Activated T-helper 17 cell treated with anti-CD3 and anti-CD28 coated beads, Interleukin-2, amount 50 U/mL, for 72 hours (primary cell): ENCODE measurements at regions not wholly inside any gene's neighbourhood (a gene's known extent, or its start where the extent isn't known, plus 50 kb on each side); places are given as distances from the start of the nearest gene placed in this dataset.
"Not testable (repeated sequence)": the region's sequence is repeated elsewhere in the genome, so short reads cannot be mapped to it uniquely, and the experiment has no call there.

Experiments
- ATAC-seq: fragments of 150-1000 bp; cut with Tn5 transposase; replicated peaks from 2 replicates; pipeline ENCODE4 v1.10.0; 2021; ENCODE audit warnings: mild to moderate bottlenecking, moderate library complexity
- H3K27ac Mint-ChIP-seq: one replicate; pipeline ENCODE4 v1.8.0; 2022; ENCODE audit warnings: mixed read lengths
- H3K27me3 Mint-ChIP-seq: one replicate; pipeline ENCODE4 v1.8.0; 2022; ENCODE audit warnings: mixed read lengths
- H3K36me3 Mint-ChIP-seq: one replicate; pipeline ENCODE4 v1.8.0; 2022; ENCODE audit warnings: low read depth, mild to moderate bottlenecking, mixed read lengths
- H3K4me1 Mint-ChIP-seq: one replicate; pipeline ENCODE4 v1.8.0; 2022; ENCODE audit warnings: mixed read lengths
- H3K4me3 Mint-ChIP-seq: one replicate; pipeline ENCODE4 v1.8.0; 2022; ENCODE audit warnings: mild to moderate bottlenecking, mixed read lengths
- H3K9me3 Mint-ChIP-seq: one replicate; pipeline ENCODE4 v1.8.0; 2022; ENCODE audit warnings: mixed read lengths

DNA sequence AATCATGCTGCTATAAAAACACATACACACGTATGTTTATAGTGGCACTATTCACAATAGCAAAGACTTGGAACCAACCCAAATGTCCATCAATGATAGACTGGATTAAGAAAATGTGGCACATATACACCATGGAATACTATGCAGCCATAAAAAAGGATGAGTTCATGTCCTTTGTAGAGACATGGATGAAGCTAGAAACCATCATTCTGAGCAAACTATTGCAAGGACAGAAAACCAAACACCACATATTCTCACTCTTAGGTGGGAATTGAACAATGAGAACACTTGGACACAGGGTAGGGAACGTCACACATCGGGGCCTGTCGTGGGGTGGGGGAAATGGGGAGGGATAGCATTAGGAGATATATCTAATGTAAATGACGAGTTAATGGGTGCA lies 97.1 kb upstream of the PRKCQ start:
- not testable (repeated sequence) for H3K9me3 Mint-ChIP-seq, H3K27ac Mint-ChIP-seq, H3K36me3 Mint-ChIP-seq, H3K27me3 Mint-ChIP-seq, H3K4me3 Mint-ChIP-seq, H3K4me1 Mint-ChIP-seq, ATAC-seq

DNA sequence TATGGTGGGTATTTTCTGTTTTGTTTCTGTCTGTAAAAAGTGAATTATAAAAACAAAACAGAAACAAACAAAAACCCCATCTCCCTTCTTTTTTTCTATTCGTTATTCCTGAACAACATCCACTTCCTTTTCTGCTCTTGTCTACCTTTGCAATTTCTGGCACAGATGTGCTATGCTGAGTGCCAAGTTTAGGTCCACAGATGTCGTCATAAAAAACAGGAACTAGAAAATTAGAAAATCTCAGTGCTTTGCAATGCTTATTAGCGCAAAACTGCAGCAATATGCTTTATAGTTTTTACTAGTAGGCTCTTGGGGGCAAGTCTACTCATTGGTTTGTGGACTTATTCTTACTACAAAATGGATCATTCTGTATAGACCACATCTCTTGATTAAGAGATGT lies 94.2 kb upstream of the PRKCQ start:
- H3K4me3 Mint-ChIP-seq, result no peak overlapping the region
- no peaks in the 10 kb centered on the region for H3K27me3 Mint-ChIP-seq
- H3K4me1 Mint-ChIP-seq, result no peaks in the 10 kb centered on the region
- no peak for ATAC-seq
- H3K27ac Mint-ChIP-seq, result no peak overlapping the region
- H3K36me3 Mint-ChIP-seq, result no peaks in the 10 kb centered on the region
- H3K9me3 Mint-ChIP-seq, result no peaks in the 10 kb centered on the region

DNA sequence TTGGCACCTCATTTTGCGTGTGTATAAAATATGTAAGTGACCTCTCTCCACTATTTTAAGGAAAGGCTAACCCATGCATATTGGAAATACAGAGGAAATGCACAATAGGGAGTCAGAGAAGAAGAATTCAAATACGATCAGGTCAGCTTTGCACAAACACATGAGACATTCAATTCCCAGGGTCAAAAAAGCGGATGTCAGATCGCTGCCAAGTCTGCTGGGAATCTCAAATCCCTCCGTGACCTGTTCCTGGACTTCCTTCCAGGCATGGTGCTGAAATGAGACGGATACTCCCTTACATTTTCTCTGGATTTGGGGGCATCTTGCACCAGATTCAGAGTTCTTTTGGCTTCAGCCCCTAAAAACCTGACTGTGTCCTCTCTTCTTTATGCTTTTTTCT lies 91.9 kb upstream of the PRKCQ start:
- H3K27me3 Mint-ChIP-seq, result no peaks in the 10 kb centered on the region
- H3K36me3 Mint-ChIP-seq, result no peaks in the 10 kb centered on the region
- ATAC-seq, result no peak
- no peaks in the 10 kb centered on the region for H3K4me1 Mint-ChIP-seq
- no peak overlapping the region for H3K4me3 Mint-ChIP-seq
- H3K27ac Mint-ChIP-seq, result no peak overlapping the region
- no peaks in the 10 kb centered on the region for H3K9me3 Mint-ChIP-seq

DNA sequence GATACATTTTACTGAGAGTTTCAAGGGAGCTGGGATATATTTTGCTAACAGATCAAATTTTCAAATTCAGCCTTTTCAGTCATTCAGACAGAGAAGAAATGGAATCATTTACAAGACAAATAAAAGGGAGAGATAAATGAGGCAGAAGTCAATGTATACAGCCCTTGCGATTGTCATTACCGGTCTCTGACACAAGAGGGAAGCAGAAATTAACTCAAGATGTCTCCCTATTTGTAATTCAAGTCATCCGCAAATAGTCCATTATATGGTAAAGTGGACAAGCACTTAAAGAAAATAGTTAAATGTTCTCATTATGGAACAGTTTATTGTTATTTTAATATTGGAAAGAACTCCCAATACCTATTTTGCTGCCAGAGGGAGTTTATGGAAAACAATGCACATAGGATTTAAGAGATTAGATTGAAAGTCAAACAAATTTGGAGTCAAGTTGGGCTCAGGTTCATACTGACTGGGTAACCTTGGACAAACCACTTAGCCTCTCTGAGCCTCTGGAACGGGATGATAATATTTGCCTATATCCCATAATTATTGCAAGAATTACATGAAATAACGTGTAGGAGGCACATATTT lies 89.3 kb upstream of the PRKCQ start:
- no peak overlapping the region for H3K4me3 Mint-ChIP-seq
- no peak overlapping the region for H3K27ac Mint-ChIP-seq
- no peak for ATAC-seq
- H3K4me1 Mint-ChIP-seq, result peaks cover 4% of the 10 kb centered on the region
- no peaks in the 10 kb centered on the region for H3K9me3 Mint-ChIP-seq
- no peaks in the 10 kb centered on the region for H3K27me3 Mint-ChIP-seq
- H3K36me3 Mint-ChIP-seq, result no peaks in the 10 kb centered on the region

DNA sequence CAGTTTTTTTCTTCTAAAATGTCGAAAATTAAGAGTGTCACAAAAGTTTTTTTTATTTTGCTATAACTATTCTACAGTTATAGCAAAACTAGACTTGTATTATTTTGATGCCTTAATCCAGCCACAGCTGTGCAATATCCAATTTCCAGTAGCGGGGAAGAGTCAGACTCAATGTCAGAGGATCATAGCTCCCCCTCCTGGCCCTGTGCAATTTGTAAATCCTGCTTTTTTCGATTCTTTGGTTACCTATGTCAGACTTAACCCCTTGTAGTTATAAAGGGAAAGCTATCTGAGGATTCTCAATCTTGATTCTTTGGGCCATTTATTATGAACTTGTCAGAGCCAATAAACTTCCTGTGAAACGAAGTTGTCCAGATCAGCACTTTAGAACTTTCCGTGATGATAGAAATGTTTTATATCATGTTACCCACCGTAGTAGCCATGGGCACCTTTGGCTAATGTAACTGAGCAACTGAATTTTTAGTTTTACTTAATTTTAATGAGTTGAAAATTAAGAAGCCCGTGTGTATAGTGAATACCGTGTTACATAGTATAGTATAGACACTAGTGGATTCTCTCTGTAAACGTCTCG lies 87.7 kb upstream of the PRKCQ start:
- Mint-ChIP-seq H3K27ac (no peak overlapping the region), H3K27me3 (no peaks in the 10 kb centered on the region), H3K9me3 (no peaks in the 10 kb centered on the region), H3K4me1 (peaks cover 4% of the 10 kb centered on the region), H3K36me3 (no peaks in the 10 kb centered on the region), H3K4me3 (no peak overlapping the region)
- ATAC-seq, result peak; percentile 46

DNA sequence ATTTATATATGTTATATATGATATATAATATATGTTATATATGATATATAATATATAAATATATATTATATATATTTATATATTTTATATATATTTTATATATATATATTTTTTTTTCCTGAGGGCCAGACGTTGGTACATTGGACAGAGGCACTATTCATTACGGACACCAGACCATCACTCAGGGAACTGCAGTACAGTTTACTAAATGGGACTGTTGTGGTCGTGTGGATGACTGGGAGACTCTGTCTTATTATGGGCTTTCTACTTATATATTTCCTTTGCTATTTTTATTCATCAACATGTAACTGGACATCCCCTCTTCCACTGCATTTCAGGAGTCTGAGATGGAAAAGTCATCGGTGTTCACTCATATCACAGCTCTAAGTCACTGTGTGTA lies 87.1 kb upstream of the PRKCQ start:
- peaks cover 4% of the 10 kb centered on the region for H3K4me1 Mint-ChIP-seq
- no peaks in the 10 kb centered on the region for H3K9me3 Mint-ChIP-seq
- ATAC-seq, result no peak

DNA sequence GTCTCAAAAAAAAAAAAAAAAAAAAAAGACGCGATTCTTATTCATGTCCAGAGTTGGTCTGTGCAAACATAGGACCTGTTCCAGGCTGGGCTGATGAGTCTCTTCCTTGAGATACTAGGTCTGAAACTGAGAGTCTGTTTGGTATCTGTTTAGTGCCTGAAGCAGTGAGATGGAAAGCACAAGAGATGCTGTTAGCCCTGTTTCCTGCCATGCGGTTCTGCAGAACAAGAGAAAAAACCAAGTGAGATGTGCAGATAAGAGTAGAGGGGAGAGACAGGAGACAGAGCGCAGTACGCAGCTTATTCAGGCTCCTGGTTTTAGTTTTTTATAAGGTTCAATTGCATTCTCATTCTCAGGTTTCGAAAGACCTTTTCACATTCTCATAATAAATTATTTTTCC lies 85.8 kb upstream of the PRKCQ start:
- Mint-ChIP-seq H3K36me3 (no peaks in the 10 kb centered on the region), H3K4me3 (peak overlapping the region; percentile 6), H3K9me3 (no peaks in the 10 kb centered on the region), H3K27me3 (no peaks in the 10 kb centered on the region), H3K27ac (no peak overlapping the region), H3K4me1 (peaks cover 4% of the 10 kb centered on the region)
- ATAC-seq, result peak; percentile 99

More for the DNA sequence above, 87.1 kb upstream of the PRKCQ start:
- Mint-ChIP-seq H3K4me3 (no peak overlapping the region), H3K27me3 (no peaks in the 10 kb centered on the region), H3K36me3 (no peaks in the 10 kb centered on the region), H3K27ac (no peak overlapping the region)

DNA sequence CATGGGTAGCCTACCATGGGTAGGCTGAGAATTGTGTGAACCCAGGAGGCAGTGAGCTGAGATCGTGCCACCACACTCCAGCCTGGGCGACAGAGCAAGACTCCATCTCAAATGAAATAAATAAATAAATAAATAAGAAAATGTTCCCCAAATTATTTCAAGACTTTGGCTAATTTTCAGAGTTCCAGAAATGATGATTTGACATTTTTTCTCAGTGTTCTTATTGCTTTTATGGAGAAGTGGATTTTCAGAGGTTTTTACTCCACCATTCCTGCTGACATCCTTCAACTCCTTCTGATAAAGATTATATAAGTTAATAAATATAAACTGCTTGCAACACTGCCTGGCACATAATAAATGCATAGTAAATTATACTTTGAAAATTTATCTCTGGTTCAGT lies 80.4 kb upstream of the PRKCQ start:
- no peak overlapping the region for H3K27ac Mint-ChIP-seq
- peaks cover 3% of the 10 kb centered on the region for H3K27me3 Mint-ChIP-seq
- no peak for ATAC-seq
- no peak overlapping the region for H3K4me3 Mint-ChIP-seq
- no peaks in the 10 kb centered on the region for H3K9me3 Mint-ChIP-seq
- H3K36me3 Mint-ChIP-seq, result no peaks in the 10 kb centered on the region
- H3K4me1 Mint-ChIP-seq, result no peaks in the 10 kb centered on the region

DNA sequence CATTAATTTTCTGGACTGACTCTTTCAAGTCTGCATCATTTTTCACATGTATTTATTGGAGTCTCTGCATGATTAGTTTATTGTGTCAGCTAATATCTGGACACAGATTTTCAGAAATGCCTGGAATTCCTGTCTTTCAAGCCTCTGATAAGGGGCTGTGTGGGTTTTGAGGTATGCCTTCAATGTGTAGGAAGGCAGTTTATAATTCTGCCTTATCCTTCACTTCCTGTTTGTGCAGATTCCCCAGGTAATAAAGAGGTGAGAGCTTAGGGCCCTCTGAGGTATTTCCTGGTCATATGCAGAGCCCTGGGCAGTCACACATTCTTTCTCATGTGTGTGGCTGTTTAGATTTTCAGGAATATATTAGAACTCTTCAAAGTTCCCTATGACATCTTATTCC lies 79.4 kb upstream of the PRKCQ start:
- Mint-ChIP-seq H3K36me3 (no peaks in the 10 kb centered on the region), H3K27ac (no peak overlapping the region), H3K4me1 (no peaks in the 10 kb centered on the region), H3K27me3 (peaks cover 3% of the 10 kb centered on the region), H3K9me3 (no peaks in the 10 kb centered on the region), H3K4me3 (no peak overlapping the region)
- no peak for ATAC-seq

DNA sequence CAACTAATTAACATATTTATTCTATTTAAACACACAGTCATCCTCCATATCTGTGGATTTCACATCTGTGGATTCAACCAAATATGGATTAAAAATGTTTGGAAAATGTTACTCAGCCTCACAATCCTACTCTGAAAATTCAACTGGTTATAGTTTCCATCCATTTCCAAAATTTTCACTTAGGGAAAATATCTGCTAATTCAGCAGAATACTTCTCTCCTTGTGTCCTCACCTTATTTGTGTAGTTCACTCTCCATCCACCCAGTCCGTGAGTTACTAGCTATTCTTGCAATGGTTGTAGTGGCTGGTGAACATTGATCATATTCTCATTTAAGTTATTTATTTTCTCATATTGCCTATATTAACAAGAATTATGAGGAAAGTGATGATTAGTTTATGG lies 77.6 kb upstream of the PRKCQ start:
- no peak overlapping the region for H3K4me3 Mint-ChIP-seq
- no peak for ATAC-seq
- H3K27me3 Mint-ChIP-seq, result peaks cover 3% of the 10 kb centered on the region
- no peak overlapping the region for H3K27ac Mint-ChIP-seq
- no peaks in the 10 kb centered on the region for H3K4me1 Mint-ChIP-seq
- no peaks in the 10 kb centered on the region for H3K9me3 Mint-ChIP-seq
- no peaks in the 10 kb centered on the region for H3K36me3 Mint-ChIP-seq

DNA sequence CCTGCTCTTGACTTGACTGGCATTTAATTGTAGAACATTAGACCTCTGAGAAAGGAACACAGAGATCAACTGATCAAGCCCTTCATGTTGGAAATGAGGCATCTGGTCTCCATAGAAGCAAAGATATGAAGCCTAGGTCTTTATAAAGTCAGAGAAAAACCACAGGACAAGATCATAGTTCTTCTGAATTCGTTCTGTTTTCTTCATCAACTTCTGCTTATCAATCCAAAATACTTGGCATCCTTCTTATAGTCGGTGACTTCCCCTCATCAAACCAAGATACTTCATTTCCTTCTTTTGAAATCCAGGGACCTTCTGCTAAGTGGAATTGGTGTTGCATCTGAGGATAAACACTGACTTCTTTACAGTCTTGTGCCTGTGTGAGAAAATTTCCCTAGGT lies 77.1 kb upstream of the PRKCQ start:
- Mint-ChIP-seq H3K27ac (no peak overlapping the region), H3K4me1 (no peaks in the 10 kb centered on the region), H3K36me3 (no peaks in the 10 kb centered on the region), H3K4me3 (no peak overlapping the region), H3K9me3 (no peaks in the 10 kb centered on the region), H3K27me3 (peaks cover 3% of the 10 kb centered on the region)
- ATAC-seq, result no peak

DNA sequence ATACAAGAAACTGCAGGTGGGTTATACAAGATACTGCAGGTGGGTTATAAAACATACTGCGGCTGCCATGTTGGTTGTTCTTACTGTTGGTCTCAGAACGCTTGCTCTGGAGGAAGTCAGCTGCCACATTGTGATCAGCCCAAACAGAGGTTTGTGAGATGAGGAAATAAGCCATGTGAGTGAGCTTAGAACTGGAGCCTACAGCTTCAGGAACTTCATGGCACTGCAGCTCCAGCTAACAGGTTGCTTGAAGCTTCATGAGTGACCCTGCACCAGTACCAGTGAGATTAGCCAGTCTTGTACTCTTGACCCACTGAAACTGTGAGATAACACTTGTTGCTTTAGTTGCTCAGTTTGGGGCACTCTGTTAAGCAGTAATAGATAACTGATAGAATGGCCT lies 74.5 kb upstream of the PRKCQ start:
- no peak for ATAC-seq
- Mint-ChIP-seq H3K27me3 (peaks cover 3% of the 10 kb centered on the region), H3K27ac (no peak overlapping the region)

DNA sequence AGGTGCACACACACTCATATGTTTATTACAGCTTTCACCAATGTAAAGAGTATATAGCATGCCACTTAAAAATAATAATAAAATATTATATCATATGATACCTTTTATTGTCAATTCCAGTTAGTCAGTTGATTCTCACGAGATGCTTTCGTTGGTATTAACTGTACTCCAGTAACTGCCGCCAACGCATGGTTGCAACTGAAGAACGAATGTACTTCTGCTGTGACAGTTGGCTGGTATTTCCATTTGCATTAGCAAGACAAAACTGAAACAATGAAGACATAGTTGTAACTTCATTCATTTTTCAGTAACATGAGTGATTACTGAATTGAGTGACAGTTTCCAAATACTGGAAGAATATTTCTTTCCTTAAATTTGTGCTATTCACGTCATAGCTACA lies 70.5 kb upstream of the PRKCQ start:
- ATAC-seq, result peak; percentile 28
- H3K4me3 Mint-ChIP-seq, result peak overlapping the region; percentile 6
- no peak overlapping the region for H3K27ac Mint-ChIP-seq
- H3K4me1 Mint-ChIP-seq, result peaks cover 8% of the 10 kb centered on the region
- no peaks in the 10 kb centered on the region for H3K36me3 Mint-ChIP-seq
- no peaks in the 10 kb centered on the region for H3K9me3 Mint-ChIP-seq
- no peaks in the 10 kb centered on the region for H3K27me3 Mint-ChIP-seq

More for the DNA sequence above, 74.5 kb upstream of the PRKCQ start:
- Mint-ChIP-seq H3K36me3 (no peaks in the 10 kb centered on the region), H3K9me3 (no peaks in the 10 kb centered on the region), H3K4me3 (no peak overlapping the region), H3K4me1 (no peaks in the 10 kb centered on the region)

DNA sequence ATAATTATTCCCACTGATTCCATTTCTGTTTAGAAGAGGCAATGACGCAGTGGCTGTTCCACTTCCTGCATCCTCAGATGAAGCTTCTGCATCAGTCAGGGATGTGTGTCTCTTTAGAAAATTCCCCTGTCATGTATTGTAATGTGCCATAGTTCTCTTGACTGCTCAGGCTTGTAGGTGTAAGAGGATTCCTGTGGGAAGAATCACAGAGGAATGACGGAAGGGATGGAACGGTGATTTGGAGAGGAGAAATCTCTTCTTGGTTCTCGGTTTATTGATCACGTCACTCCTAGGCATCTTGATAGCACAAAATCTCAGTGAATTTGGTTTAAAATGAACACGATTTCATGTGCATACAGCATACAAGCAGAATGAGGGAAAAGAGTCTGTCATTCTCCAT lies 69.8 kb upstream of the PRKCQ start:
- Mint-ChIP-seq H3K27me3 (no peaks in the 10 kb centered on the region), H3K4me1 (peaks cover 11% of the 10 kb centered on the region), H3K27ac (no peak overlapping the region), H3K36me3 (no peaks in the 10 kb centered on the region), H3K4me3 (peak overlapping the region; percentile 6), H3K9me3 (no peaks in the 10 kb centered on the region)
- ATAC-seq, result no peak

DNA sequence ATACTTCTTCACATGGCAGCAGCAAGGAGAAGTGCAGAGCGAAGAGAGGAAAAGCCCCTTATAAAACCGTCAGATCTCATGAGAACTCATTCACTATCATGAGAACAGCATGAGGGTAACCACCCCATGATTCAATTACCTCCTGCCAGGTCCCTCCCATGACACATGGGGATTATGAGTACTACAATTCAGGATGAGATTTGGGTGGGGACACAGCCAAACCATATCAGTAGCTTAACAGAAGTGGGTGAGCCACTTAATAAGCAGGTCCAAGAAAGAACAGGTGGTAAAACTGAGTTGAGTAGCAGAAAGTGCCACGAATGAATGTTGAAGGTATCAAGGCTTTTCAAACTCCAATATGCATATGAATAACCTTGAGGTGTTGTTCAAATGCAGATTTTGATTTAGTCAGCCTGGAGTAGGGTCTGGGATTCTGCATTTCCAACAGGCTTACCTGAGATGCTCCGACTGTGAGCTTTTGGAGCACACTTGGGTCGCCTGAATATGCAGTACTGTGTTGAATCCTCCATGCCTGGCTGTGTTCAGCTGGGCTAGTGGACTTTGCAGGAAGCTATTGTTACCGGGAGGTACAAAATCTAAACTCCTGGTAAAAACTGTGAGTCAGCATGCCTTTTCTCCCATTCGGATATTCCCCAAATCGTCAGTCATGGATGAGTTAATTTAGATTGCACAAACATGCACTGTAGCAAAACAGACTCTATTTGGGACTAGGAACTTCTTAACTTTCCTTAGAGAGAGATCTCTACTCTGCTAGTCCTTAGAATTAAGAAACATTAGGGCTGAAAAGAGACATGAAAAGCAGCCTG lies 69.0 kb upstream of the PRKCQ start:
- Mint-ChIP-seq H3K9me3 (no peaks in the 10 kb centered on the region), H3K4me1 (peaks cover 19% of the 10 kb centered on the region), H3K27ac (peak overlapping the region; percentile 65), H3K27me3 (no peaks in the 10 kb centered on the region), H3K4me3 (peak overlapping the region; percentile 27), H3K36me3 (no peaks in the 10 kb centered on the region)
- ATAC-seq, result peak; percentile 14
